Testis (tissue), 2 donors: ENCODE measurements at regions not wholly inside any gene's neighbourhood (a gene's known extent, or its start where the extent isn't known, plus 50 kb on each side); places are given as distances from the start of the nearest gene placed in this dataset.

Experiments
- CTCF ChIP-seq, 3 experiments: fragments of 450-650 bp in 2 of 3; fragments of 200-600 bp in 1 of 3; sonication (generic) in 1 of 3; IDR thresholded peaks; one replicate each; pipeline ENCODE4 v1.5.1; 2016 to 2019; ENCODE audit warnings: antibody characterized with exemption in 3 of 3, mild to moderate bottlenecking in 2 of 3, moderate library complexity in 1 of 3
- POLR2A ChIP-seq: fragments of 450-650 bp; IDR thresholded peaks from one replicate; pipeline ENCODE4 v1.6.1; 2017; ENCODE audit warnings: antibody characterized with exemption, mild to moderate bottlenecking, moderate library complexity

GRCh38 chr10:31215052-31215451 lies 104.0 kb upstream of the ZEB1 start:
- no peak for TF ChIP-seq CTCF (IDR thresholded peaks at IDR 0.05)
- no peak for TF ChIP-seq POLR2A
